ENCODE measurements at regions not wholly inside any gene's neighbourhood (a gene's known extent, or its start where the extent isn't known, plus 50 kb on each side); places are given as distances from the start of the nearest gene placed in this dataset.
"Not testable (repeated sequence)": the region's sequence is repeated elsewhere in the genome, so short reads cannot be mapped to it uniquely, and the experiment has no call there.

DNA sequence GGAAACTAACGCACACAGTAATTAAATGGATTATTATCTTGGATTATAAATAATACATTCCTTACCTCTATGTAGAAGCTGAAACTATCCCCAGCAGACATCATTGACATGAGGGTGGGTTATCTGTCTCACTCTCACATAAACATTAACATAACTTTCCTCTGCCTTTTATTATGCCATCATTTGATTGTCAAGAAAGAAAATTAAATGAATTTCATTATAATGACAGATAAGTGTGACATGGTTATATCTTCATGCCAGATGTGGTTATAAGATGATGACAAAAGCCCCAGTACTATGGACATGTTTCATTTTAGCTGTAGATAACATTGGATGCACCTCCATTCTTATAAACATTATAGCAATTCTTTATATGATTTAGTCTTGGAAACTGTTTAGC is 476.5 kb downstream of the KCNT2 start:
- H3K27ac ChIP-seq = no peak overlapping the region
- H3K4me3 ChIP-seq = no peak overlapping the region
- H3K9me3 ChIP-seq = no peaks in the 10 kb centered on the region
- H3K4me1 ChIP-seq = no peaks in the 10 kb centered on the region
- 80% methylated on average over 1 of the region's 1 CpG for WGBS
- H3K27me3 ChIP-seq = no peaks in the 10 kb centered on the region
- no peaks in the 10 kb centered on the region for H3K36me3 ChIP-seq
- no peak for DNase-seq (ENCODE audit: low spot score in 2 of 2)
- TF ChIP-seq POLR2AphosphoS5 (IDR thresholded peaks at IDR 0.05) = no peak
- TF ChIP-seq POLR2A (IDR thresholded peaks at IDR 0.05) = no peak
- no peak for TF ChIP-seq EP300 (IDR thresholded peaks at IDR 0.05)
- TF ChIP-seq, protein P1, sequence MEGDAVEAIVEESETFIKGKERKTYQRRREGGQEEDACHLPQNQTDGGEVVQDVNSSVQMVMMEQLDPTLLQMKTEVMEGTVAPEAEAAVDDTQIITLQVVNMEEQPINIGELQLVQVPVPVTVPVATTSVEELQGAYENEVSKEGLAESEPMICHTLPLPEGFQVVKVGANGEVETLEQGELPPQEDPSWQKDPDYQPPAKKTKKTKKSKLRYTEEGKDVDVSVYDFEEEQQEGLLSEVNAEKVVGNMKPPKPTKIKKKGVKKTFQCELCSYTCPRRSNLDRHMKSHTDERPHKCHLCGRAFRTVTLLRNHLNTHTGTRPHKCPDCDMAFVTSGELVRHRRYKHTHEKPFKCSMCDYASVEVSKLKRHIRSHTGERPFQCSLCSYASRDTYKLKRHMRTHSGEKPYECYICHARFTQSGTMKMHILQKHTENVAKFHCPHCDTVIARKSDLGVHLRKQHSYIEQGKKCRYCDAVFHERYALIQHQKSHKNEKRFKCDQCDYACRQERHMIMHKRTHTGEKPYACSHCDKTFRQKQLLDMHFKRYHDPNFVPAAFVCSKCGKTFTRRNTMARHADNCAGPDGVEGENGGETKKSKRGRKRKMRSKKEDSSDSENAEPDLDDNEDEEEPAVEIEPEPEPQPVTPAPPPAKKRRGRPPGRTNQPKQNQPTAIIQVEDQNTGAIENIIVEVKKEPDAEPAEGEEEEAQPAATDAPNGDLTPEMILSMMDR (IDR thresholded peaks at IDR 0.05) = no peak

DNA sequence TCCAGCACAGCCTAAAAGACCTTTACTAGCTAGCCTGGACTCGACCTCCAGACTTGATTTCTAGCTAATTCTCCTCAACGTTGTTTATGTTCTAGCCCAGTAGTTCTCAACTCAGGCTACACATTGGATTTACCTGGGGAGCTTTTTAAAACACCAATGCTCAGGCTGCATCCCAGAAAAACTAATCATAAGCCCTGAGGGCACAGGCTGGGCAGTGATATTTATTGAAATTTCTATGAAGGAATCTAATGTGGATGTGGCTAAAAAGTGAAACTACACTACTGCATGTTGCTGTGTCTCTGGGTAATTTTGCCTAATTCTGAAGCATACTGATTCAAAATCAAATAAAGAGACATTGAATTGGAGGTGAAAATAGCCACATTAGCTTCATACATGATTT is 479.4 kb downstream of the KCNT2 start:
- no peak overlapping the region for H3K4me3 ChIP-seq
- H3K27ac ChIP-seq = no peak overlapping the region
- no peaks in the 10 kb centered on the region for H3K9me3 ChIP-seq
- H3K36me3 ChIP-seq = no peaks in the 10 kb centered on the region
- no peaks in the 10 kb centered on the region for H3K27me3 ChIP-seq
- H3K4me1 ChIP-seq = no peaks in the 10 kb centered on the region
- TF ChIP-seq, protein P1 (IDR thresholded peaks at IDR 0.05) = no peak
- TF ChIP-seq POLR2A (IDR thresholded peaks at IDR 0.05) (no peak), POLR2AphosphoS5 (IDR thresholded peaks at IDR 0.05) (no peak), EP300 (IDR thresholded peaks at IDR 0.05) (no peak)
- no peak for DNase-seq (ENCODE audit: low spot score in 2 of 2)
- WGBS = 79% methylated on average over 2 of the region's 2 CpGs

DNA sequence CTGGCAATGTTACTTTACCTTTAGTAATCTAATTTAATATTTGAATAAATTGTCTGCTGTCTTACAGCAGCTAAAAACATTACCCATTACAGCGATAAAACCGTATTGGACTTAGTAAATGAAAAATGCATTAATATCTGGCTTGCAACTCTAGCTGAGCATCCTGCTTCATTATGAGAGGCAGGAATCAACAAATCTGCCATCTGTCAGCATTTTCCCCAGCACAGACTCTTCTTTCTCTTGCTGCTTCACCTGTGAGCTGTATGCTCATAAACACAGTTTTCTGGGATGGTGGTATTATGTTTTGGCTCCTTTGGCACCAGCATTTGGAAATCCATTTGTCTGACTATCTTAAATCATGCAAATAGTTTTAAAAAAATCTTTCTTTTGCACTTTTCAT is 487.1 kb downstream of the KCNT2 start:
- Histone ChIP-seq H3K36me3 (no peaks in the 10 kb centered on the region), H3K27me3 (no peaks in the 10 kb centered on the region), H3K9me3 (no peaks in the 10 kb centered on the region), H3K27ac (no peak overlapping the region), H3K4me1 (peaks cover 2% of the 10 kb centered on the region), H3K4me3 (no peak overlapping the region)
- DNase-seq (ENCODE audit: low spot score in 2 of 2) = no peak
- WGBS = 81% methylated on average over 2 of the region's 2 CpGs
- no peak for TF ChIP-seq EP300 (IDR thresholded peaks at IDR 0.05)
- TF ChIP-seq POLR2A (IDR thresholded peaks at IDR 0.05) = no peak

DNA sequence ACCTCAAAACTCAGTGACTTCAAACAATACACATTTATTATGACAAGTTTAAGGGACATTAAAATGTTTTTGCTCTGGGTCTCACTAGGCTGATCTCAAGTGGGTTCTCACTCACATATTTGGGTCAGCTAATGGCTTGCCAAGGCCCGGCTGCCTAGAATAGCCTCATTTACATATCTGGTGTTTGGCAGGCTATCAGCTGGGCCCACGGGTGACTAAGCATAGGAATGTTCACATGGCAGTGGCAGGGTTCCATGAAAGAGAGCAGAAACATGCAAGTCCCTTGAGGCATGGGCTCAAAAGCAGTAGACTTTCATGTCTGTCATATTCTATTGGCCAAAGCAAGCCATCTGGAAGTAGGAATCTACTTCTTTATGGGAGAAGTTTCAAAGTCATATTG is 492.6 kb downstream of the KCNT2 start:
- H3K27me3 ChIP-seq = no peaks in the 10 kb centered on the region
- H3K4me3 ChIP-seq = no peak overlapping the region
- peak in 1 of 2 donors; percentile 65 for DNase-seq (ENCODE audit: low spot score in 2 of 2)
- 13% methylated on average over 2 of the region's 2 CpGs for WGBS
- H3K36me3 ChIP-seq = no peaks in the 10 kb centered on the region
- no peak overlapping the region for H3K27ac ChIP-seq
- H3K9me3 ChIP-seq = no peaks in the 10 kb centered on the region
- no peak for TF ChIP-seq EP300 (IDR thresholded peaks at IDR 0.05)
- TF ChIP-seq, protein P1 (IDR thresholded peaks at IDR 0.05) = no peak
- TF ChIP-seq POLR2AphosphoS5 (IDR thresholded peaks at IDR 0.05) = no peak
- TF ChIP-seq POLR2A (IDR thresholded peaks at IDR 0.05) = no peak
- peaks cover 10% of the 10 kb centered on the region for H3K4me1 ChIP-seq

DNA sequence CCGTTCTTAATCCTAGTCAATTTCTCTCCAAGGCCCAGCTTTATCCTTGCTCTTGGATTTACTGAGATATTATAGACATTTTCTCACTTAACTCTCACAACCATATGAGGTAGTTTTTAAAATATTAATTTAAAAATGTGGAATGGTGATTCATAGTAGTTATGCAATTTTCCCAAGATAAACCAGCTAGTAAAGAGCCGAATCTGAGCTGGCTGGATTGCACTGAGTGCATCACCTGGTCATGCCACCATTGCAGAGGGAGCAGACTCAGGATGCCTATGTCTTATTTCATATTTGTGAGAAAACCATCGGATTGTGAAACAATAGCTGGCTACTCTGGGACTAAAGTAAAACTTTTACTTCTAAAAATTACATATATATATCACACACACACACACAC is 494.0 kb downstream of the KCNT2 start:
- Histone ChIP-seq H3K4me1 (peaks cover 10% of the 10 kb centered on the region), H3K4me3 (no peak overlapping the region), H3K27ac (no peak overlapping the region), H3K27me3 (no peaks in the 10 kb centered on the region), H3K36me3 (no peaks in the 10 kb centered on the region), H3K9me3 (no peaks in the 10 kb centered on the region)
- TF ChIP-seq EP300 (IDR thresholded peaks at IDR 0.05) (no peak), POLR2A (IDR thresholded peaks at IDR 0.05) (no peak), POLR2AphosphoS5 (IDR thresholded peaks at IDR 0.05) (no peak)
- TF ChIP-seq, protein P1 (IDR thresholded peaks at IDR 0.05) = no peak
- 66% methylated on average over 3 of the region's 3 CpGs for WGBS
- no peak for DNase-seq (ENCODE audit: low spot score in 2 of 2)

DNA sequence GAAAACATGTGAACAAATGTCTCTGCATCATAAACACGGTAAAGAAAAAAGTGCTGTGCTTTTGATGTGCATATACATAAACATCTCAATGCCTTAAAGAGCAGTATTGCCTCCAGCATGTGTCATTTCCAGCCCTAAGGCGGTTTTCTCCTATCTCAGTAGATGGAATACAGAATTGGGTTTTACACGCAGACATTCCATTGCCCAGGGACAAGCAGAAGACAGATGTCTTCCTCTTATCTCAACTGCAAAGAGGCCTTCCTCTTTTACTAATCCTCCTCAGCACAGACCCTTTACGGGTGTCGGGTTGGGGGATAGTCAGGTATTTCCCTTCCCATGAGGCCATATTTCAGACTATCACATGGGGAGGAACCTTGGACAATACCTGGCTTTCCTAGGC is 499.2 kb downstream of the KCNT2 start:
- not testable (repeated sequence) for DNase-seq (ENCODE audit: low spot score in 2 of 2); H3K9me3 ChIP-seq; H3K4me1 ChIP-seq; H3K27ac ChIP-seq; H3K4me3 ChIP-seq; H3K36me3 ChIP-seq; H3K27me3 ChIP-seq
- 85% methylated on average over 5 of the region's 5 CpGs for WGBS
